Right ventricle myocardium superior (tissue), 1 donor: ENCODE measurements at regions not wholly inside any gene's neighbourhood (a gene's known extent, or its start where the extent isn't known, plus 50 kb on each side); places are given as distances from the start of the nearest gene placed in this dataset.
"Not testable (repeated sequence)": the region's sequence is repeated elsewhere in the genome, so short reads cannot be mapped to it uniquely, and the experiment has no call there.

ENCODE experiments used
- ATAC-seq: fragments of 200-7000 bp; cut with Tn5 transposase; one replicate; pipeline ENCODE4 v1.9.1; 2020; ENCODE audit warnings: mild to moderate bottlenecking; ENCODE audit not compliant: poor library complexity
- DNase-seq: peaks from one replicate; pipeline ENCODE4 v3.0.0-alpha.2; 2020
- intact Hi-C: fragments of 100-400 bp; cut with DNase I; formaldehyde crosslinking; loops from one replicate; pipeline ENCODE4 v1.11.2; 2022
- donor health status: DM: no; HTN: yes; CAD: no; lungs with severe emphysema.

DNA sequence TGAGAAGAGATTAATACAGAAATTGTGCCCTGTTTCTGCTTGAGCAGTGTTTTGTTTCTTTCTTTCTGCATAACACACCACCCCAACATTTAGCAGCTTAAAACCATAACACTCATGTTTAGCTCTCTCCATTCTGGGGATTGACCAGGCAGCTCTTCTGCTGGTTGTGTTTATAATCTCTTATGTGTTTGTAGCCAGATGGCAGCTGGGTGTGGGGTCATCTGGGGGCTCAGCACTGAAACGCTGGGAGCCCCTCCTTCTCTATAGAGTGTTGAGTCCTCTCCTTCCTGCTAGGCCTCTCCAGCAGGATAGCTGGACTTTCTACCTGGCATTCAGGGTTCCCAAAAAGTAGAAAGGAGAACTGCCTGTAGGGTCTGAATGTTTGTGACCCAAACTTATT lies 270.6 kb downstream of the TTC8 start:
- DNase-seq (no peak), ATAC-seq (no peak)
- intact Hi-C loops: no loop called here

DNA sequence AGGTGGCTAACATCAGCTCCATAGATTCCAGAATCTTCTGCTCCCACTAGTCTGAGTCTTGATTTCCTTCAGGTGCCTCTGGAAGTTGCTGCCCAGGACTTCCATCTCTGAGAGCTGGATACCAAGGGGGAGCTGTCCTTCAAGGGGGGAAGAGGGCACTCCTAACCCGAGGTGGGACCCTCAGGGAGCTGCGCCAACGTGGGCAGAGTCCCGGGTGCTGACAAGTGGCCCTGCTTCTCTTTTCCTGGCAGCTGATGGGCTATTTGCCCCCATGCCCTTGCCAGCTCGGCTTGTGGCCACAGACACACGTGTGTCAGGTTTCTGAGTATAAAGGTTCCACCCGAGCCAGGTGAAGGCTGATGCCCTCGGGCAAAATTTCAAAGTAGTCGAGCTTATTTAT lies 272.5 kb downstream of the TTC8 start:
- ATAC-seq (no peak), DNase-seq (no peak)
- intact Hi-C loops: no loop called here

- DNase-seq (no peak), ATAC-seq (no peak)
- intact Hi-C loops: no loop called here
Measured at GRCh38 chr14:89098254-89098653, 273.8 kb downstream of the TTC8 start.

DNA sequence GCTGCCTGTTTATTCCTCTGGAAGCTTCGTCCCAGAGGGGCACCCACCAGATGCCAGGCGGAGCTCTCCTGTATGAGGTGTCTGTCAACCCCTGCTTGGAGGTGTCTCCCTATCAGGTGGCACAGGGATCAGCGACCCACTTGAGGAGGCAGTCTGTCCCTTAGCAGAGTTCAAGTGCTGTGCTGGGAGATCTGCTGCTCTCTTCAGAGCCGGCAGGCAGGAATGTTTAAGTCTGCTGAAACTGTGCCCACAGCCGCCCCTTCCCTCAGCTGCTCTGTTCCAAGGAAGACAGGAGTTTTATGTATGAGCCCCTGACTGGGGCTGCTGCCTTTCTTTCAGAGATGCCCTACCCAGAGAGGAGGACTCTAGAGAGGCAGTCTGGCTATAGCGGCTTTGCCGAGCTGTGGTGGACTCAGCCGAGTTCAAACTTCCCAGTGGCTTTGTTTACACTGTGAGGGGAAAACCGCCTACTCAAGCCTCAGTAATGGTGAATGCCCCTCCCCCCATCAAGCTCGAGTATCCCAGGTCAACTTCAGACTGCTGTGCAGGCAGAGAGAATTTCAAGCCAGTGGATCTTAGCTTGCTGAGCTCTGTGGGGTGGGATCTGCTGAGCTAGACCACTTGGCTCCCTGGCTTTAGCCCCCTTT lies 279.8 kb downstream of the TTC8 start:
- DNase-seq, ATAC-seq, intact Hi-C loops: not testable (repeated sequence)

- intact Hi-C loops, ATAC-seq: not testable (repeated sequence)
Measured at GRCh38 chr14:89104861-89105260, 280.4 kb downstream of the TTC8 start.

More at GRCh38 chr14:89104861-89105260, 280.4 kb downstream of the TTC8 start:
- DNase-seq: not testable (repeated sequence)
